ENCODE measurements at regions not wholly inside any gene's neighbourhood (a gene's known extent, or its start where the extent isn't known, plus 50 kb on each side); places are given as distances from the start of the nearest gene placed in this dataset.

DNA sequence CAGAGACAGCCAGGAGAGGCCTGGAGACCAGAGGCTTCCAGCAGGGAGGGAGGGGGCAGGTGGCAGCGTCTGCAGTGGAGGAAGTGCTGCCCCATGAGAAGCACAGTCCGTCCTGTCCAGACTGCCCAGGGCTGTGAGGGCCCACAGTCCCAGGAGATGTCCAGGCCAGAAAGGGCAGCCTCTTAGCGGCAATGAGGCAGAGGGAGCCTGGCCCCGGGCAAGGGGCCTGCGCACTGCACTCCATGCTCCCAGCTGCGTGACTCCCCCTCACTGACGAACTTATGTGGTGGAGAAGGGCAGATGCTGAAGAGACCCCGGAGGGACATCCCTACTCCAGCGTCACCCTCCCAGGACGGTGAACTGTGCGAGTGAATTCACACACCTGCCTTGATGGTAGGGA, 115.3 kb downstream of the SOX1 start:
- Histone ChIP-seq H3K23me2 (ENCODE audit: low read depth, low read length) (no peaks in the 10 kb centered on the region), H2BK12ac (ENCODE audit: low read depth, low read length) (no peak overlapping the region), H3K4me1 (replicated peaks in 1 of 4; ENCODE audit: control insufficient read depth in 3 of 4, insufficient read depth in 4 of 4, low read length in 3 of 4) (peaks cover 0 to 3% (median 0%) of the 10 kb centered on the region in 4 experiments; a peak in 1 of 7 replicates), H3K4me3 (ENCODE audit: extremely low read depth in 1 of 4, insufficient read depth in 2 of 4, low read depth in 3 of 4, low read length in 4 of 4) (no peak overlapping the region), H3K27ac (ENCODE audit: low read depth, low read length) (no peak overlapping the region), H3K4me2 (ENCODE audit: insufficient read depth in 1 of 2, low read depth in 2 of 2, low read length in 2 of 2) (no peak overlapping the region), H3K79me2 (ENCODE audit: control insufficient read depth in 1 of 2, insufficient read depth in 2 of 2, low read length in 2 of 2) (no peaks in the 10 kb centered on the region), H2AFZ (ENCODE audit: low read length) (no peak overlapping the region), H3K9ac (replicated peaks in 1 of 4; ENCODE audit: extremely low read depth in 1 of 4, low read depth in 3 of 4, low read length in 3 of 4) (no peak overlapping the region), H3K9me3 (ENCODE audit: insufficient read depth in 2 of 2, low read depth in 1 of 2, low read length in 1 of 2) (no peaks in the 10 kb centered on the region), H4K8ac (ENCODE audit: extremely low read depth, insufficient read depth, low read length) (no peak overlapping the region; the same call in 1 of the 2 replicates), H4K20me1 (replicated peaks in 1 of 2; ENCODE audit: control insufficient read depth in 1 of 2, insufficient read depth in 2 of 2, low read length in 2 of 2) (no peaks in the 10 kb centered on the region), H3K56ac (replicated peaks; ENCODE audit: insufficient read length, low read depth, low read length) (no peak overlapping the region), H3K18ac (ENCODE audit: extremely low read depth, low read length) (no peak overlapping the region; the same call in 1 of the 2 replicates), H3K14ac (ENCODE audit: insufficient read length) (no peak overlapping the region), H4K5ac (ENCODE audit: insufficient read length, low read depth, low read length) (no peak overlapping the region), H2AK5ac (ENCODE audit: low read depth, low read length) (no peak overlapping the region), H3K23ac (ENCODE audit: insufficient read length) (no peak overlapping the region), H3K27me3 (replicated peaks in 1 of 4; ENCODE audit: control insufficient read depth in 3 of 4, extremely low read depth in 1 of 4, insufficient read depth in 3 of 4, low read length in 3 of 4) (peaks cover 0 to 2% (median 0%) of the 10 kb centered on the region in 4 experiments; a peak in 2 of 7 replicates), H4K91ac (replicated peaks; ENCODE audit: insufficient read length, low read length) (no peak overlapping the region), H3K36me3 (ENCODE audit: control insufficient read depth in 2 of 4, insufficient read depth in 4 of 4, low read length in 3 of 4) (no peaks in the 10 kb centered on the region), H2BK20ac (ENCODE audit: low read length) (no peak overlapping the region), H3K79me1 (ENCODE audit: low read depth, low read length) (no peaks in the 10 kb centered on the region), H3K4ac (replicated peaks; ENCODE audit: insufficient read length, low read depth, low read length) (no peak overlapping the region), H2BK5ac (ENCODE audit: low read depth, low read length) (no peak overlapping the region), H2BK120ac (replicated peaks; ENCODE audit: low read depth, low read length) (no peak overlapping the region), H2BK15ac (ENCODE audit: low read length) (no peak overlapping the region)
- 91% methylated on average over 9 of the region's 11 CpGs; no CpG with 5 or more reads in 1 of the 2 experiments for WGBS, 2 experiments (ENCODE audit: extremely low coverage in 1 of 2, insufficient coverage in 1 of 2, insufficient read length in 1 of 2, insufficient replicate concordance in 2 of 2, low coverage in 1 of 2, low lambda C conversion rate in 2 of 2, missing lambda C conversion rate in 1 of 2)
- FAIRE-seq = no peak
- DNase-seq (ENCODE audit: low read depth in 1 of 2, low spot score in 2 of 2) = no peak
- ChIA-PET POLR2A (ENCODE audit: partially characterized antibody) (no interaction called here), CTCF (ENCODE audit: partially characterized antibody) (no interaction called here)
- TF ChIP-seq SIRT6 (IDR thresholded peaks at IDR 0.05; ENCODE audit: low read length) = no peak
- TF ChIP-seq CREB1 (IDR thresholded peaks at IDR 0.05) = no peak
- no peak for TF ChIP-seq TBP (IDR thresholded peaks at IDR 0.05; ENCODE audit: low read depth, low read length)
- no peak for TF ChIP-seq CBX5 (IDR thresholded peaks at IDR 0.05; ENCODE audit: low read depth, low read length)
- no peak for TF ChIP-seq MAFK (IDR thresholded peaks at IDR 0.05; ENCODE audit: low read depth, low read length)
